Fibroblast of peridontal ligament (primary cell): ENCODE measurements at regions not wholly inside any gene's neighbourhood (a gene's known extent, or its start where the extent isn't known, plus 50 kb on each side); places are given as distances from the start of the nearest gene placed in this dataset.
"Not testable (repeated sequence)": the region's sequence is repeated elsewhere in the genome, so short reads cannot be mapped to it uniquely, and the experiment has no call there.

Experiments
- DNase-seq: peaks from one replicate; pipeline ENCODE4 v3.0.0-alpha.2; 2010; ENCODE audit errors: extremely low read depth

GRCh38 chr5:154547551-154547950 lies 69.5 kb upstream of the HAND1 start:
- no peak for DNase-seq

GRCh38 chr5:154546719-154547118 lies 68.7 kb upstream of the HAND1 start:
- DNase-seq = no peak

GRCh38 chr5:154544646-154545045 lies 66.6 kb upstream of the HAND1 start:
- no peak for DNase-seq

- no peak for DNase-seq
These were observed 65.4 kb upstream of the HAND1 start for GRCh38 chr5:154543380-154543779.

- DNase-seq = no peak
These were observed 64.6 kb upstream of the HAND1 start for GRCh38 chr5:154542581-154542980.

- DNase-seq = no peak
These were observed 64.0 kb upstream of the HAND1 start for GRCh38 chr5:154542000-154542399.

- no peak for DNase-seq
These were observed 63.5 kb upstream of the HAND1 start for GRCh38 chr5:154541553-154541952.

- no peak for DNase-seq
These were observed 62.6 kb upstream of the HAND1 start for GRCh38 chr5:154540600-154540999.

GRCh38 chr5:154538492-154538891 lies 60.5 kb upstream of the HAND1 start:
- DNase-seq = no peak

- DNase-seq = not testable (repeated sequence)
These were observed 58.4 kb upstream of the HAND1 start for GRCh38 chr5:154536439-154536838.

- no peak for DNase-seq
These were observed 57.5 kb upstream of the HAND1 start for GRCh38 chr5:154535535-154535934.

GRCh38 chr5:154534457-154535050 lies 56.5 kb upstream of the HAND1 start:
- no peak for DNase-seq

GRCh38 chr5:154529282-154529681 lies 51.3 kb upstream of the HAND1 start:
- no peak for DNase-seq

- DNase-seq = no peak
These were observed 50.1 kb upstream of the HAND1 start for GRCh38 chr5:154528005-154528594.
